ENCODE measurements at regions not wholly inside any gene's neighbourhood (a gene's known extent, or its start where the extent isn't known, plus 50 kb on each side); places are given as distances from the start of the nearest gene placed in this dataset.
"Not testable (repeated sequence)": the region's sequence is repeated elsewhere in the genome, so short reads cannot be mapped to it uniquely, and the experiment has no call there.

DNA sequence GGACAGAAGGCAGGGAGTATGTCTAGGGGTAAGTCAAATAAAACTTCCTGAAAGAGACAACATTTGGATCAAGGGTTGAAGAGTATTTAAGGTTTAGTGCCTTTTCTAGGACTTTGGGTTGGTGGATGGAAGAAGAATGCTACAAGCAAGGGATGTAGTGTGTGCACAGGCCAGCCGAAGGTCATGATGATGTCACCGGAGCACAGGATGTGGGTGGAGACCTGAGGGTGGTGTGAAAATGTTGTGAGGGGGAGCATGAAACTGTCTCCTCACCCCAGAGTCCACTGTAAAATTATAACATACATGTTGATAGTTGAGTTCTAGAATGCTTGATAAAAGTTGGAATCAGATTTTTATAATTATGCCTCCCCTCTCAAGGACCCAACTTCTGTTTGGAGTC is 553.3 kb upstream of the SGCD start:
- DNase-seq (ENCODE audit: low spot score), result no peak

GRCh38 chr5:155780260-155780659 is 546.7 kb upstream of the SGCD start:
- DNase-seq (ENCODE audit: low spot score), result no peak

- no peak for DNase-seq (ENCODE audit: low spot score)
Observed at GRCh38 chr5:155783246-155783645, 543.7 kb upstream of the SGCD start.

GRCh38 chr5:155783791-155784190 is 543.2 kb upstream of the SGCD start:
- no peak for DNase-seq (ENCODE audit: low spot score)

GRCh38 chr5:155786108-155786507 is 540.9 kb upstream of the SGCD start:
- no peak for DNase-seq (ENCODE audit: low spot score)

DNA sequence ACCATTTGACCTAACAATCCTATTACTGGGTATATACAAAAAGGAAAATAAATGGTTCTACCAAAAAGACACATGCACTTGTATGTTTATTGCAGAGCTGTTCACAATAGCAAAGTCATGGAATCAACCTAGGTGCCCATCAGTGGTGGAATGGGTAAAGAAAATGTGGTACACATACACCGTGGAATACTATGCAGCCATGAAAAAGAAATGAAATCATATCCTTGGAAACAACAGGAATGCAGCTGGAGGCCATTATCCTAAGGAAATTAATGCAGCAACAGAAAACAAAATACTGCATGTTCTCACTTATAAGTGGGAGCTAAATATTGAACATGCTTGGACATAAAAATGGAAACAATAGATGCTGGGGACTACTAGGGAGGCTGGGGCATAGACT is 534.1 kb upstream of the SGCD start:
- DNase-seq (ENCODE audit: low spot score), result no peak

DNA sequence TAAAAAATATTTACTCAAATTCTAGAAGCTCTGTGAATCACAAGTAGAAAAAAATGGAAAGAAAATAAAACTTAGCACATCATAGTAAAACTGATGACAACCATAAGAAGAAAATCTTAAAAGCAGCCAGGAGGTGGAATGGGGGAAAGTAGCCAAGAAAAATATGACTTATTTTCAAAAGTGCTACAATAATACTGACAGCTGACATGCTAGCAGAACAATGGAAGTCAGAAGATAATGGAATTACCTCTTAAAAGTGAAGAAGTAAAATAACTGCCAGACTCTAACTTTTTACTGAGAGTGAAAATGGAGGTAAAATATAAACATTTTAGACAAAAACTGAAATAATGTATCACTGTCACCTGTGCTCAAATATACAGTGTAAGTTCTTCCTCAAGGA is 532.2 kb upstream of the SGCD start:
- DNase-seq (ENCODE audit: low spot score), result no peak

GRCh38 chr5:155799308-155799707 is 527.7 kb upstream of the SGCD start:
- DNase-seq (ENCODE audit: low spot score), result no peak

GRCh38 chr5:155807884-155808576 is 518.9 kb upstream of the SGCD start:
- no peak for DNase-seq (ENCODE audit: low spot score)

- no peak for DNase-seq (ENCODE audit: low spot score)
Observed at GRCh38 chr5:155815248-155815647, 511.7 kb upstream of the SGCD start.

DNA sequence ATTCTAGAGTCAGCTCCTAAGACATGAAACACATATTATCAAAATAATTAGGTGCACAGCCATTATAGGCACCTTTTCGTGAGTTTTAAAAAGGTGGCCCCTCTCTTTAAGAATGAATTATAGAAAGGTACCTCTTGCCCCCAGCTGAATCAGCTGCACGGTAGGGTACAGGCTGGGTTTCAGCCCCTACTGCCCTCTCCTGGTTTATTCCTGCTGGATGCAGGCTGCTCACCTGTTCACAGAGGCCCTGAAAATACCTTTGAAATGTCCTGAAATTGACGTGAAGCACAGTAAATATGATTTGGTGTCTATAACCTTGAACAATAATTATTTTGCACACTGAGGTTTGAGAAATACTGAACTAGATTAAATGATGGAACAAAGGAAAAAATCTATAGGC is 504.8 kb upstream of the SGCD start:
- DNase-seq (ENCODE audit: low spot score), result no peak

GRCh38 chr5:155826611-155827507 is 500.1 kb upstream of the SGCD start:
- DNase-seq (ENCODE audit: low spot score), result no peak

GRCh38 chr5:155827508-155827815 is 499.5 kb upstream of the SGCD start:
- DNase-seq (ENCODE audit: low spot score), result not testable (repeated sequence)

GRCh38 chr5:155827949-155828348 is 499.0 kb upstream of the SGCD start:
- no peak for DNase-seq (ENCODE audit: low spot score)

DNA sequence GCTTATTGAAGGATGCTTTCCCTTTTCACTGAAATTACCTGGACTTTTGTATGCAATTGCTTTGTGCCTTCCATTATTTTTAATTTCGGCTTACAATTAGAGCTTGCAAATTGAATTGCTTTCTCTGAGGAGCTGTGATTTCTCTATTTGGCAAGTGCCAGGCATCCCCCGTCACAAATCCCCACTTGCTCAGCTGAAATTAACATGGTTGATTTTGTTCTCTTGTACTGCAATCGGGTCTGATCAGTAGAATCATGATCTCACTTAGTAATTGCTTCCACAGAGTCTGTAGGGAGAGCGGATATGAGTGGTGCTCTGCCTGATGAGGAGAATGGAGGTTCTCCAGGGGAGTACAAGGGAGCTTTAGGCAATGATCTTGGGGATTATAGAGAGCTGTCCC is 495.5 kb upstream of the SGCD start:
- DNase-seq (ENCODE audit: low spot score), result no peak

- DNase-seq (ENCODE audit: low spot score), result no peak
Observed at GRCh38 chr5:155833287-155833686, 493.7 kb upstream of the SGCD start.

DNA sequence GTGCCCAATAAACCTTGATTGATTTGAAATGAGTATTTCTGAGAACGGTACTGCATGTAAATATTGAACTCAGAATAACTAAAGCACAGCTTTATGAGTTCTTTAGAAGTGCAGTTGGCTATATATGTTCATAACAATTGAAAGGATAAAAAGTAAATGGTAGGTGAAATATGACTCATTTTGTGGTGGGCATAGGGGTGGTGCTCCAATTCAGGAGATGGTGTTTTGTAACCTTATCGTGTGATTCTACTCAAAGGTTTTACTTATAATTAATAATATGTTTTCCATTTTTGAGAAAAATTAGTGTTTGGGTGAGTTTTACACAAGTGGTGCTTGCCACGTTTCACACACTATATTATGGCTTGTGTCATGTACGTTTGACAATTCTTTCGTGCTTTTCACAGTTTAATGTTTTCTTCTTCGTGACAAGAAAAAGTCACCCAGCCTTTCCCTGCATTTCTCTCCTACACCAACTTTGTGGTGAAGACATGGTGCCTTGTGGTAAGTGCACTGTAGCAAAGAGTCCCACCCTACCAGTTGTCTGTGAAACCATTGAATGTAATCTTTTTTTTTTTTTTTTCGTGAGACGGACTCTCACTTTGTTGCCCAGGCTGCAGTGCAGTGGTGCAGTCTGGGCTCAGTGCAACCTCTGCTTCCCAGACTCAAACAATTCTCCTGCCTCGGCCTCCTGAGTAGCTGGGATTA is 492.5 kb upstream of the SGCD start:
- DNase-seq (ENCODE audit: low spot score), result no peak

DNA sequence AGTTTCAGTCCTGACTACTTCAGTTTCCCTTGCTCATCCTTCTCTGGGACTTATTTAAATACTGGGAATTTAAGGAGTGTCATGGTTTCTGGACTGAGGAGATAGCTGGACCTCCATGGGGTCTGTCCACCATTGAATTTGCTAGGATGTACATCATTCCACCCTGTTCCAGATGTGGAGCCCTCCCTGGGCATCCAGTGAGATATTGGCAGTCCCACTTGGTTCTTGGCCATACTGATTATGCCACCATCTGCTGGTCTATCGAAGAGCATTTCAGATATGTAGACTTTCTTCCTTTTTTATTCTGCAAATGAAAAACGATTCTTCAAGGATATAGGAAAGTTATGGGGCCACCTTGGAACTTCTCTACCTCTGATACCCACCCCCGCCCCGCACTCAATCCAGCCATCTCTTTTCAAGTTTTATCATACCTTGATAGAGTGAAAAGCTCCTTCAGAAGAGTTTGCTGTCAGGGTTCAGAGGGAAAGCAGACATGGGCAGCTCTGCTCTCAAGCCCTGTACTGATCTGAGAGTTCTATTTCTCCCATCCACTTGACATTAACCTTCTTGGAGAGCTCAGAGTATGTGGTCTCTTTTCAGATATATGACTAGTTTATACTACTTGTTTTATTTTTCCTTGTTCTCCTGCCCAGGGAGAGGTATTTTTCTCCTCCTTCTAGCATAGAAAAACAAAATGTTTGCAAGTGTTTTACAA is 490.7 kb upstream of the SGCD start:
- DNase-seq (ENCODE audit: low spot score), result no peak

GRCh38 chr5:155838394-155838793 is 488.6 kb upstream of the SGCD start:
- no peak for DNase-seq (ENCODE audit: low spot score)

DNA sequence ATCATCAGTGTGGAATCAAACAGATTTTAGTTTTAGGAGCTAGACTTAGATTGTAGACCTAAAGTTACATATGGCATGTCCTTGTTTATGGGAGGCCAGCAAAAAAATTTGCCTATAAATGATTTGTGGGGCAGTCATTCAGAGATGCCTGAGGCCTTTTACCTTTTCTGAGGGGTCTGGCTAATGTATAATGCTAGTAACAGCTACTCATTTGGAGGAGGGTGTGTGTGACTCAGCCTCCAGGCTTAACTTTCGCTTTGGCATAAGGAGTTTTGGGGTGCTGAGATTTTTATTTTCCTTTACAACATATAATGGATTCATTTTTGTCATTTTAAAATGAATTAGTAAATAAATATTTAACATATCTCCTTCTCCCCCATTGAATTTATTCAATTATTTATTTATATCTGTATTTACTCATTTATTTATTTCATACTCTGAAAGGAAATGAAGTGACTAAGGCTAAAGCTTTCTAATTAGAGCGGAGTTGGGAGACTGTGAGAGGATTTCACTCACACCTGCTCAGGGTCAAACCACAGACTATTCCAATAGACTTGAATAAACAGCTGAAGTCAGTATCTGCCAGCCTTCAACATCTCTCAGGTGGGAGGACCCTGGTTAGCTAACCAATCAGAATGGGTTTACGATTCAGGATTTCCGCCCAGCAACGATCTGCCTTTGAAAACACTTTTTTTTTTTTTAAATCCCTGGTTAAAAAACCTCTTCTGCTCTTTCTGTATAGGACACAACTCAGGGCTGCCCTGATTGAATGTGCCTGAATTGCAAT is 487.5 kb upstream of the SGCD start:
- no peak for DNase-seq (ENCODE audit: low spot score)

DNA sequence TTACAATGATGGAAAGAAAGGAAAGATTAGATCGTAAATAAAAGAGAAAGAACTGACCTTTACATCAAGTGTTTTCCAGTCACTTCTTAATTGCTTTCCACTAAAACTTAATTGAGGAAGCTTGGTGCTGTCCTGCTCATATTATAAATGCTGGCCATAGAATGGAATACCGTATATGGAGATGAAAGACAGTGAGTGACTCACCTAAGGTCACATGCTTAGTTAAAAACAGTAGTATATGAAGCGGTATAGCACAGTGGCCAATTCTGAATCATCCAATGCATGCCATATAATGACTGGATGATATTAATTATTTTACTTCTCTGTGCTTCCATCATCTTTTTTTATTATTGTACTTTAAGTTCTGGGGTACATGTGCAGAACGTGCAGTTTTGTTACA is 482.4 kb upstream of the SGCD start:
- no peak for DNase-seq (ENCODE audit: low spot score)

DNA sequence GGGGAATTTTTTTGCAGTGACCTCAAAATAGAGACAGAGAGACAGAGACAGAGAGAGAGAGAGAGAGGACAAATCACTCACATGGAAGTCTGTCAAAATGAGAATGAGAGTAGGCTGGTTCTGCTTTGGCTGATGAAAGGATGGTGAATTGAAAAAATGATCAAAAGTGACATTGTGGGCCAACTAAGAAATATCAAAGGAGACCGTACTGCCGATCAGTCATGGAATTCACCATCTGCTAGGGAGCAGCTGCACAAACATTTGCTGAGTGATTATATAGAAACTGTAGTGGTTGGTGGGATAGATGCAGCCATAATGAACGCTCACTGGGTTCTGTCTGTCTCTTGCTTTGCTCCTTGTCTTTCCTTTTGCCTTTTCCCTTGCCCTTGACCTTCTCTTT is 476.6 kb upstream of the SGCD start:
- DNase-seq (ENCODE audit: low spot score), result no peak
